H1 (cell line): ENCODE measurements at regions not wholly inside any gene's neighbourhood (a gene's known extent, or its start where the extent isn't known, plus 50 kb on each side); places are given as distances from the start of the nearest gene placed in this dataset.

Experiments used
- CHD2 ChIP-seq: IDR thresholded peaks from 2 replicates; pipeline ENCODE4 v1.6.1; 2012; ENCODE audit warnings: low read length, improper control_type of control experiment
- RNF2 ChIP-seq: fragments of 200-900, 300-1000 bp; sonication (generic); IDR thresholded peaks from 2 replicates; pipeline ENCODE4 v1.7.1; 2016; ENCODE audit warnings: borderline replicate concordance, low read depth, mild to moderate bottlenecking, antibody characterized with exemption, low read length; ENCODE audit not compliant: poor library complexity, severe bottlenecking; ENCODE audit errors: missing control alignments

- no peak for TF ChIP-seq RNF2
- no peak for TF ChIP-seq CHD2
Observed at GRCh38 chr14:30015489-30015888, 87.8 kb upstream of the PRKD1 start (continued).
